Esophagus muscularis mucosa (tissue), 4 donors: ENCODE measurements at regions not wholly inside any gene's neighbourhood (a gene's known extent, or its start where the extent isn't known, plus 50 kb on each side); places are given as distances from the start of the nearest gene placed in this dataset.

Experiments used
- DNase-seq: peaks from one replicate; pipeline ENCODE4 v3.0.0-alpha.2; 2017; ENCODE audit errors: extremely low spot score
- H3K27ac ChIP-seq, 4 donors: fragments of 200-600 bp; sonication (generic); replicated peaks in 1 of 4; 1 replicate in 3 of 4; 2 replicates in 1 of 4; pipeline ENCODE4 v1.5.1; 2016 to 2019; ENCODE audit warnings: mild to moderate bottlenecking in 1 of 4
- H3K27me3 ChIP-seq, 4 donors: fragments of 200-600 bp; sonication (generic); one replicate each; pipeline versions ENCODE4 v1.5.1 to v1.6.0; 2016 to 2019
- H3K36me3 ChIP-seq, 4 donors: fragments of 200-600 bp; sonication (generic); one replicate each; pipeline ENCODE4 v1.5.1; 2016 to 2019
- H3K4me1 ChIP-seq, 4 donors: fragments of 200-600 bp; sonication (generic); one replicate each; pipeline ENCODE4 v1.5.1; 2016 to 2019
- H3K4me3 ChIP-seq, 4 donors: fragments of 200-600 bp; sonication (generic); 1 replicate in 2 of 4; 2 replicates in 2 of 4; pipeline ENCODE4 v1.5.1; 2016 to 2019; ENCODE audit warnings: mild to moderate bottlenecking in 4 of 4, moderate library complexity in 1 of 4
- H3K9me3 ChIP-seq, 4 donors: fragments of 200-600 bp; sonication (generic); 1 replicate in 3 of 4; 2 replicates in 1 of 4; pipeline ENCODE4 v1.5.1; 2016 to 2019
- EP300 ChIP-seq: sonication (generic); formaldehyde crosslinking; IDR thresholded peaks from one replicate; pipeline ENCODE4 v1.6.1; 2017; ENCODE audit warnings: antibody characterized with exemption
- POLR2A ChIP-seq: fragments of 450-650 bp; IDR thresholded peaks from one replicate; pipeline ENCODE4 v1.6.1; 2017; ENCODE audit warnings: antibody characterized with exemption, moderate library complexity, mild to moderate bottlenecking, low read depth
- POLR2AphosphoS5 ChIP-seq, 2 donors: sonication (generic); formaldehyde crosslinking; IDR thresholded peaks; one replicate each; pipeline ENCODE4 v1.6.1; 2017; ENCODE audit warnings: antibody characterized with exemption in 2 of 2
- WGBS: methylation state at CpG from one replicate; pipeline ENCODE4 v1.1.5; 2018; 5-methylcytosine and 5-hydroxymethylcytosine counted together
- intact Hi-C: fragments of 100-400 bp; cut with DNase I; formaldehyde crosslinking; loops from one replicate; pipeline ENCODE4 v1.15.1; 2023
- TF ChIP-seq, protein P1 (sequence below), 3 experiments: fragments of 200-600 bp in 2 of 3; fragments of 450-650 bp in 1 of 3; sonication (generic) in 2 of 3; IDR thresholded peaks; one replicate each; pipeline ENCODE4 v1.5.1; 2017 to 2019; ENCODE audit warnings: antibody characterized with exemption in 3 of 3, mild to moderate bottlenecking in 2 of 3, moderate library complexity in 1 of 3

DNA sequence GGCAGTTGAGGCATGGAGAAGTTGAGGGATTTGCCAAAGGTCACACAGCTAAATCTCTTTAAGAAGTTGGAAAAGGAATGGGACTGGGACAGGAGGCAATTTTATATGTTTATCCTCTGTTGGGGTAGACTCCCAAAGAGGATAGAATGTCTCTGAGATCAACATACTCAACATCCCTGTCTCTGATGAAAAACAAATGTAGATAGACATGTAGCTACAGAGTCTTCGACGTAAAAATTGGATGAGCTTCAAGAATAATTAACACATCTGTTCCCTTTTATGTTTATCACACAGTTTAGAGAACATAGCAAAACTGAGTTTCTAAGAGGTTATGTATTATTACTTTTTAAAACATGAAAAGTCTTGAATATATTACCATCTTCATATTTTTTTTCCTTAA lies 204.6 kb upstream of the CD180 start:
- no peak for DNase-seq
- no peak overlapping the region for H3K4me3 ChIP-seq
- H3K27ac ChIP-seq, result no peak overlapping the region
- TF ChIP-seq POLR2AphosphoS5 (IDR thresholded peaks at IDR 0.05), result no peak
- no peak for TF ChIP-seq EP300
- TF ChIP-seq, protein P1, sequence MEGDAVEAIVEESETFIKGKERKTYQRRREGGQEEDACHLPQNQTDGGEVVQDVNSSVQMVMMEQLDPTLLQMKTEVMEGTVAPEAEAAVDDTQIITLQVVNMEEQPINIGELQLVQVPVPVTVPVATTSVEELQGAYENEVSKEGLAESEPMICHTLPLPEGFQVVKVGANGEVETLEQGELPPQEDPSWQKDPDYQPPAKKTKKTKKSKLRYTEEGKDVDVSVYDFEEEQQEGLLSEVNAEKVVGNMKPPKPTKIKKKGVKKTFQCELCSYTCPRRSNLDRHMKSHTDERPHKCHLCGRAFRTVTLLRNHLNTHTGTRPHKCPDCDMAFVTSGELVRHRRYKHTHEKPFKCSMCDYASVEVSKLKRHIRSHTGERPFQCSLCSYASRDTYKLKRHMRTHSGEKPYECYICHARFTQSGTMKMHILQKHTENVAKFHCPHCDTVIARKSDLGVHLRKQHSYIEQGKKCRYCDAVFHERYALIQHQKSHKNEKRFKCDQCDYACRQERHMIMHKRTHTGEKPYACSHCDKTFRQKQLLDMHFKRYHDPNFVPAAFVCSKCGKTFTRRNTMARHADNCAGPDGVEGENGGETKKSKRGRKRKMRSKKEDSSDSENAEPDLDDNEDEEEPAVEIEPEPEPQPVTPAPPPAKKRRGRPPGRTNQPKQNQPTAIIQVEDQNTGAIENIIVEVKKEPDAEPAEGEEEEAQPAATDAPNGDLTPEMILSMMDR (IDR thresholded peaks at IDR 0.05), result no peak
- no peak for TF ChIP-seq POLR2A
- intact Hi-C loops, result no loop called here
- 44% methylated on average over 2 of the region's 2 CpGs for WGBS
- peaks cover 0 to 29% (median 13%) of the 10 kb centered on the region in 4 donors for H3K4me1 ChIP-seq
- no peaks in the 10 kb centered on the region for H3K27me3 ChIP-seq
- H3K36me3 ChIP-seq, result no peaks in the 10 kb centered on the region
- no peaks in the 10 kb centered on the region for H3K9me3 ChIP-seq

DNA sequence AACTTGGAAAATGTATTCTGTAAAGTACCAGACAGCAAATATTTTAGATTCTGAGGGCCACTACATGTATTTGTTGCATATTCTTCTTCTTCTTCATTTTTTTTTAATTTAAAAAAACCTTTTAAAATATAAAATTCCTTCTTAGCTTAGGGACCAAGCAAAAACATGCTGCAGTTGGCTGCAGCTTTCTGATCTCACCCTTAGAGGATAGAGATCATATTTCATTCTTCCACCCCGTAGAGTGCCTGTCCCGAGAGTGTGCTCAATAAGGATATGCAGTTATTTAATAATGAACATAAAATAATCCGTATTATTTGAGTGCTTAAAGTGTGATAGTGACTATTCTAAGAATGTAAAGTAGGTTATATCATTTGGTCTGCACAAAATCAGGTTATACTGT lies 204.2 kb upstream of the CD180 start:
- H3K36me3 ChIP-seq, result no peaks in the 10 kb centered on the region
- intact Hi-C loops, result no loop called here
- peaks cover 0 to 29% (median 13%) of the 10 kb centered on the region in 4 donors for H3K4me1 ChIP-seq
- no peak for TF ChIP-seq POLR2AphosphoS5 (IDR thresholded peaks at IDR 0.05)
- no peak for TF ChIP-seq EP300
- TF ChIP-seq, protein P1 (IDR thresholded peaks at IDR 0.05), result no peak
- TF ChIP-seq POLR2A, result no peak
- no peaks in the 10 kb centered on the region for H3K9me3 ChIP-seq
- DNase-seq, result no peak
- WGBS, result 56% methylated on average over 3 of the region's 3 CpGs
- H3K27me3 ChIP-seq, result no peaks in the 10 kb centered on the region
- H3K27ac ChIP-seq, result no peak overlapping the region
- H3K4me3 ChIP-seq, result no peak overlapping the region

DNA sequence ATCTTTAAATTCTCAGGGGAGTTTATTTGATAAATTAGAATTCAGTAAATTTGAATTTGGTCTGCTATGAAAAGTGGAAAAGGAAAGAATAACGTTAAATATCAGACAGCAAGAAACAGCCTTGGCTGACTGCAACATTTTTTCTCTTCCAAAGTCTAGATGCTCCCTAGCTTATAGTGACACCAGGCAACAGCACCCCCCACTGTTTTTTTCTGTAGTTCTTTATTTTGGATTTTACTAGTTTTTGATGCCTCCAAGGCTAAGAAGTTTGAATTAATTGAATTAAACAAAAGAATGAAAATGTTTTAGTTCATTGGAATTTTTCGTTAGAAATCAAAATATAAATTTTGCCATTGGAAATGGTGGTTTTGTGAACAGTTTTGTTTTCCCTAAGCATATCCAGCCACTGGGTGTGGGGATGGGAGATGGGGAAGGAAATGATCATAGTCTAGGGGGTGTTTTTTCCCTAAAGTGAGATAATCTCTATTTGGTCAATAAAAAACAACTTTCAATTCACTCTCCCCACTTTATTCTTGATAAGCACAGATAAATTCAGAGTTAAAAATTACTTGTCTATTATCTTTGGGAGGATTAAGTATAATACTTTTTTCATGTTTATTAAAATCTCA lies 199.3 kb upstream of the CD180 start:
- whole genome bisulfite sequencing, result 57% methylated on average over 2 of the region's 2 CpGs
- intact Hi-C loops, result no loop called here
- no peaks in the 10 kb centered on the region for H3K9me3 ChIP-seq
- no peak for DNase-seq
- no peak overlapping the region for H3K27ac ChIP-seq
- TF ChIP-seq POLR2AphosphoS5 (IDR thresholded peaks at IDR 0.05) (no peak), EP300 (no peak), POLR2A (no peak)
- TF ChIP-seq, protein P1 (IDR thresholded peaks at IDR 0.05), result no peak
- no peak overlapping the region for H3K4me3 ChIP-seq
- H3K4me1 ChIP-seq, result peaks cover 0 to 7% (median 6%) of the 10 kb centered on the region in 4 donors
- H3K27me3 ChIP-seq, result no peaks in the 10 kb centered on the region
- no peaks in the 10 kb centered on the region for H3K36me3 ChIP-seq

DNA sequence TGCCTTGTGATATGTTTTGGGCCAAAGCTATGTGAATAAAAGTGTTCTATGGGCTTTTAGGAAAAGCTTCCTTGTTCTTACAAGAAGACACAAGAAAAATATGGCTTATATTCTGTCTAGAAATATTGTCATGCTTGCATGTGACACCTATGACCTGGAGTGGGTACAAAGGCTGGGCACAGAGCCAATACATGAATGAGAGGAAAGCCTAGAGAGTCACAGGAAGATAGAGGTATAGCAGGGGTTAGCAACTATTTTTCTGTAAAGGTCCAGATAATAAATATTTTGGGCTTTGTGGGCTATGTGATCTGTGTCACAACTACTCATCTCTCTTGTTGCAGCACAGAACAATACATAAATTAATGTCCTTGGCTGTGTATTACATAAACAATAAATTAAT lies 196.6 kb upstream of the CD180 start:
- no peak overlapping the region for H3K27ac ChIP-seq
- intact Hi-C loops, result no loop called here
- H3K36me3 ChIP-seq, result no peaks in the 10 kb centered on the region
- no peaks in the 10 kb centered on the region for H3K27me3 ChIP-seq
- H3K4me3 ChIP-seq, result no peak overlapping the region
- no peak for DNase-seq
- H3K4me1 ChIP-seq, result peaks cover 0 to 7% (median 4%) of the 10 kb centered on the region in 4 donors
- no peaks in the 10 kb centered on the region for H3K9me3 ChIP-seq
- TF ChIP-seq POLR2AphosphoS5 (IDR thresholded peaks at IDR 0.05) (no peak), EP300 (no peak), POLR2A (no peak)
- TF ChIP-seq, protein P1 (IDR thresholded peaks at IDR 0.05), result no peak

DNA sequence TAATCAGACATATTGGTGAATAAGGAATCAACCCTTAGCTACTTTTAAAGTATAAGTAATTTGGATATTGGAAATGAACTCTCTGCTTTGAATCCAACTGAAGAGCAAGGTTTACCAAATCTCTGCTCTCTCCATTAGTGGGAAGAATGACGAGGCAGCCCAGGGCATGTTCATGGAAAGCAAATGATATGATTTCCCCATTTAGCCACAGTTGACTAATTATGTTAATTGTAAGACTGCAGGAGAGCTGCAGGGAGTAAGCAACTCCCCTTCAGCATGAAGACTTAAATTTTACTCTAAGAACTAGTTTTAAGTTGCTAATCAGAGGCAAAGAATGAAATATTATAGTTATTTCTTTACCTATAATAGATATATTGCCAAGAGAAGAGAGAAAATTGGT lies 194.3 kb upstream of the CD180 start:
- intact Hi-C loops, result no loop called here
- H3K36me3 ChIP-seq, result no peaks in the 10 kb centered on the region
- no peaks in the 10 kb centered on the region for H3K9me3 ChIP-seq
- no peak overlapping the region for H3K27ac ChIP-seq
- peaks cover 0 to 7% (median 4%) of the 10 kb centered on the region in 4 donors for H3K4me1 ChIP-seq
- no peak overlapping the region for H3K4me3 ChIP-seq
- DNase-seq, result no peak
- 81% methylated on average over 1 of the region's 1 CpG for WGBS
- TF ChIP-seq POLR2AphosphoS5 (IDR thresholded peaks at IDR 0.05) (no peak), POLR2A (no peak), EP300 (no peak)
- TF ChIP-seq, protein P1 (IDR thresholded peaks at IDR 0.05), result no peak
- H3K27me3 ChIP-seq, result no peaks in the 10 kb centered on the region
